OCI-M1 (cell line): ENCODE measurements at regions not wholly inside any gene's neighbourhood (a gene's known extent, or its start where the extent isn't known, plus 50 kb on each side); places are given as distances from the start of the nearest gene placed in this dataset.
"Not testable (repeated sequence)": the region's sequence is repeated elsewhere in the genome, so short reads cannot be mapped to it uniquely, and the experiment has no call there.

Source experiments
- DNase-seq: peaks from one replicate; lab custom pipeline; 2025; lab: John Stamatoyannopoulos, UW

- DNase-seq: no peak
Measured at GRCh38 chr3:83251490-83251889, 1490.0 kb upstream of the GBE1 start.

GRCh38 chr3:83250613-83251012 lies 1489.2 kb upstream of the GBE1 start:
- DNase-seq: no peak

DNA sequence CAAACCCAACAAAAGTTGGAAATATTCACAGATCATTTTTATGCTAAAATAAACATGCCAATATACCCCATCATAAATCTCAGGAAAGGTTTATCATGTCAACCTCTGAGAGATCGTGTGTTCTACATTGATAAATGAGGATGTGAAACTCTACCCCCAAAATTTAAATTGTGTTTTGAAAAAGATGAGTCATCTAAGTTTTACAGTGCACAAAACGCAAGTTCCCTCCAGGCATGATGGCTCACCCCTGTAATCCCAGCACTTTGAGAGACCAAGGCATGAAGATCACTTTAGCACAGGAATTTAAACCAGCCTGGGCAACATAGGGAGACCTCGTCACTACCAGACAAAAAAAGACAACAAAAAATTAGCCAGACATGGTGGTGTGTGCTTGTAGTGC lies 1487.0 kb upstream of the GBE1 start:
- DNase-seq: no peak

- DNase-seq: no peak
Measured at GRCh38 chr3:83235180-83235814, 1473.9 kb upstream of the GBE1 start.

GRCh38 chr3:83233715-83234114 lies 1472.3 kb upstream of the GBE1 start:
- DNase-seq: no peak

DNA sequence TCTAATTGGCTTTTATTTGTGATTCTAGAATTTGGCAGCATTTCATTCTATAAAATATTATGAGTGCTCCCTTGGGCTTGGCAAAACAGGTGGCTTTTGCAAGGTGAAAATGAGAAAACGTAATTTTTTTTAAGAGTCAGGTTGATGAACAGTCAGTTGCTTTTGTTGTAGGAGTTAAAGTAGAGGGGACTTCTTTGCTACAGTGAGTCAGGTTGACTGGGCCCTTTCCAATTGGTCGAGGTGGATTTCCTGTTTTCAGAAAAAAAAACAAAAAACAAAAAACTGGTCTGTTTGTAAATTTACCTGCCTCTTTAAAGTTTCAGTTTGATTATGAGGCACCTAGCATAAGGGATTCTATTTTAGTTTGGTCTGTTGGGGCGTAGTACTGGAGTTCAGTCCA lies 1469.4 kb upstream of the GBE1 start:
- DNase-seq: no peak

- DNase-seq: no peak
Measured at GRCh38 chr3:83230376-83230775, 1468.9 kb upstream of the GBE1 start.

GRCh38 chr3:83226751-83227150 lies 1465.3 kb upstream of the GBE1 start:
- no peak for DNase-seq

DNA sequence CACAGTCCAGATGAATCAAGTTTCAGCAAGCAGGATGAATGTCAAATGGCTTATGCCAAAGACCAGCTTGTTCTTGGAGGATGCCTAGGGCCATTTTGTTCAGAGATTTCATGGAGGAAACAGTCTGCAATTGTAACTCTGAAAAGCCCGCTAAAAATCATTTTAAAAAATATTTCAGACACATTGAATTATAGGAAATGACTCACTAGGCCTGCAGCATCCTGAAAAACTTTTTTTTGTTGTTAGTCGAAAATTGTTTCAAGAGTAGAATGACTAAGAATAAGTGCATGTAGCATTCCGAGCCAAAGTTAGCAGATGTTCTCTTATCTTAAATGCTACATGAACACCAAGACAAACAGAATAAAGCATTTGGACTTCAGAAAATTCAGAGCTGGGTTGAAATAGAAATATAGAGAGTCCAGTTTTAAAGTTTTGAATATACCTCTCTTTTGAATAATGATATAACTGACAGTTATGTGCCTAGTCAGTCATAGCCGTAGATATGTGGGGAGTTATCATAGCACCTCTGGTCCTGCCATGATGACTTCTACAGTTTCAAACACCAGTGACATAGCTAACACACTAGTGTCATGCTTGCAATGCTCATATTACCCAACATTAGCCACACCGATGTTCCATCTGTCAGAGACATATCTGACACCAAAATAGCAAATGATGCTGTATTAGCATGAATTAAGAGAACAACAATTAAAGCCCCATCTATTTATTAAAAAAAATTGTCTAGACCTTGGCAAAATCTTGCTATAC lies 1462.8 kb upstream of the GBE1 start:
- no peak for DNase-seq

- no peak for DNase-seq
Measured at GRCh38 chr3:83218383-83219200, 1457.1 kb upstream of the GBE1 start.

GRCh38 chr3:83217595-83218118 lies 1456.2 kb upstream of the GBE1 start:
- DNase-seq: not testable (repeated sequence)

- no peak for DNase-seq
Measured at GRCh38 chr3:83216919-83217594, 1455.6 kb upstream of the GBE1 start.

DNA sequence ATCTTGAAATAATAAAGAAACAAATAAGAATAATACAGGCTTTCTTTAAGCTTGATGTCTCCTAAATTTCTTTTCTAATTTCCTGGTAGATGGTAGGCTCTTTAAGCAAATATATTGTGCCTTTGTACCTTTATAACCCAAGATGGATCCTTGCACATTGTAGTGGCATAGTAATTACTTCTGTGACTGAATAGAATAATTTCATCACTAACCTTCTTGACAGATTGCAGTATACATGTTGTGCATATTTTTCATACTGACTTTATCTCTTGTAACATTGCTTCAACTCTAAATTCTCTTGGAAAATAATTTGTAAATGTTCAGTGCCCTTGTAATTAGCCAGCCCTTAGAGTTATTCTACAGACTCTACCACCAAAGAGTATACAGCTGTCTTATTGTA lies 1433.8 kb upstream of the GBE1 start:
- no peak for DNase-seq

GRCh38 chr3:83193526-83193925 lies 1432.1 kb upstream of the GBE1 start:
- DNase-seq: no peak

DNA sequence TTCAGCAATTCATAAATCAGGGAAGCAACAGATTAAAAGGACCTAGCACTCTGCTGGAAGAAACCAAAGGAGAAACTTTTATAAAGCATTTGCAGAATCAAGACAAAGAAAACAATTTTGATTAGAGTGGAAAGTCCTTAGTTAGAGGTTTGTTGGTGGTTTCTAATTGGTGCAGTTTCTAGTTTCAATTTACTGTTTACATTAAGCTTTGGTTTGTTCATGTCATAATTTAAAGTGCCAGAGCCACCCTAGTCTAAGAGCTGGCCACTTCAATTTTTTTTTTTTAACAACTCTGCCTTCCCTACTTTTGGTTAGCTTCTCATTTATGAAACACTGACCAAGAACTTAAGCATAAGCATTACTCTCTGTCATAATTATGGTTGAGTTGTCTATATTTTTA lies 1428.2 kb upstream of the GBE1 start:
- DNase-seq: peak; percentile 3

DNA sequence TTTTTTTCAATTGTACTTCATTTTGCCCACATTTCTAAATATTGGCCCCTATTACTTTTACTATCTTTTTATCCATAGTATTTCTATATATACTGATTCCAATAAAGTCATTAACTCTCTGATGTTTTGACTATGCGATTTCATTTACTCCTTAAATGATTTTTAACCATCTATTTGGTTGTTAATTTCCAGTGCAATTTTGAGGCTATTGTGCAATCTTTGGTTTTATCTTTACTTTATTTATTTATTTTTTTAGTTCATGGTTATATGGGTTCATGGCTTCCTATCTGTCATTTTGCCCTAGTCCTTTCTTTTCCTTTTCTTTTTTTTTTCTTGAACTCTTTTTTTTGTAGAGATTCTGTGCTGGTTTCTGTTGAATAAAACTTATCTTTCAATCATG lies 1408.0 kb upstream of the GBE1 start:
- no peak for DNase-seq

GRCh38 chr3:83150896-83151295 lies 1389.5 kb upstream of the GBE1 start:
- no peak for DNase-seq

GRCh38 chr3:83140983-83141382 lies 1379.5 kb upstream of the GBE1 start:
- DNase-seq: no peak

DNA sequence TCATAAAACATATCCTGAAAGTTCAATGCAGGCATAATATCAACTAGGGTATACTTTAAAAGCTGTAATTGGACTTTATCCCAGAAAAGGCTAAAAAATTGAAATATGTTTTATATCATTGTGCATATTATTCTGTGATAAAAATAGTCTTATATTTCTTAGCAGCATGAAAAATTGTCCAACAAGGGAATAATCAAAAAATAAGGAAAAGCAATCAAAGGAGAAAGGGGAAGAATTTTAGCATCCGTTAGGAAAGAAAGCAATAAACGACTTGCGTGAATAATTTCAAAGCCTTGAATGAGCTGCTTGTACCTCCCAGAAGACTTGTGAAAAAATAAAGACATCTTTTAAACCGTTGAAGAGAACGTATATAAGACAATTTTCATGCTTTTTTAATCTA lies 1369.8 kb upstream of the GBE1 start:
- DNase-seq: no peak

DNA sequence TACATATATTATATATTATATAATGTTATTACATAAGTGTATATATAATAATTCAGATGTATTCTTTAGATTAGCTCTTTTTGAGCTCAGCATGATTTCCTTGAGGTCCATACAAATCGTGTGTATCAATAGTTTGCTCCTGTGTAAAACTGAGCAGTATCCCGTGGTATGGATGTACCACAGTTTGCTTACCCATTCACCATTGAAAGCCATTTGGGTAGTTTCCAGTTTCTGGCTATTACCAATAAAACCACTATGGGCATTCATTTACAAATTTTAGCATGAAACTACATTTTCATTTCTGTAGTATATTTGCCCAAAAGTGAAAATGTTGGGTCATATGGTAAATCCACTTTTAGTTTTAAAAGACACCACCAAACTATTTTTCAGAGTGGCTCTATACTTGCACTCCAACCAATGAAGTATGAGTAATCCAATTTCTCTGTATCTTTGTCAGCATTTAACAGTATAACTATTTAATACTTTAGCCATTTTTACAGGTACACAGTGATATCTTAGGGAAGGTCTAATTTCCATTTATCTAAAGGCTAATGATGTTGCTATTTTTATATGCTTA lies 1361.4 kb upstream of the GBE1 start:
- no peak for DNase-seq

DNA sequence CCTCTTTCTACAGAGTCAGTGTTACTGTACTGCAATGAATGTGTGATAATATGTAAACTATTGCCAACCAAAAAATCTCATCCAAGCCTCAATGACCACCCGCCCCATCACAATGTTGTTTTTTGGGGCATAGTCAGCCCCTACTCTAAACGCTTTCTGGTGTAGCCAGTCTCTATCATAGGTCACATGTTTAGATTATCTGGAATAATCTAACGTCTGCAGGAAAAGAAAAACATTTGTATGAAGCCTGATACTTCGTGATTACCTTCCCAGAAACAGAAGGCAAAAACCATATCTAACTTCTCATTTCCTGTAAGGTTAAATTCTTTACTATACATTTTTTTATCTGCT lies 1331.8 kb upstream of the GBE1 start:
- peak; percentile 2 for DNase-seq
